Mesenchymal stem cell (in vitro differentiated cells and primary cell): ENCODE measurements at regions not wholly inside any gene's neighbourhood (a gene's known extent, or its start where the extent isn't known, plus 50 kb on each side); places are given as distances from the start of the nearest gene placed in this dataset.

Source experiments
- DNase-seq: peaks from one replicate; pipeline ENCODE4 v3.0.0-alpha.2; 2013
- H2AFZ ChIP-seq: one replicate; pipeline ENCODE4 v1.6.1; 2013; ENCODE audit warnings: low read depth, mild to moderate bottlenecking, control low read depth, inconsistent platforms, low read length, moderate library complexity
- H2AK5ac ChIP-seq: 2 replicates; pipeline ENCODE4 v1.6.1; 2013; ENCODE audit warnings: low read length, moderate library complexity, mild to moderate bottlenecking, inconsistent platforms; ENCODE audit not compliant: severe bottlenecking
- H2BK120ac ChIP-seq: one replicate; pipeline ENCODE4 v1.6.1; 2013; ENCODE audit warnings: low read depth, mild to moderate bottlenecking, inconsistent platforms, low read length, moderate library complexity
- H2BK12ac ChIP-seq, 2 experiments: one replicate each; pipeline ENCODE4 v1.6.1; 2013; ENCODE audit warnings: inconsistent platforms in 2 of 2, low read length in 2 of 2, mild to moderate bottlenecking in 2 of 2, moderate library complexity in 2 of 2, control low read depth in 1 of 2
- H2BK15ac ChIP-seq: one replicate; pipeline ENCODE4 v1.6.1; 2013; ENCODE audit warnings: mild to moderate bottlenecking, low read depth, inconsistent platforms; ENCODE audit not compliant: poor library complexity, severe bottlenecking
- H2BK5ac ChIP-seq: 2 replicates; pipeline ENCODE4 v1.6.1; 2013; ENCODE audit warnings: low read depth, mild to moderate bottlenecking, low read length, control low read depth, inconsistent platforms; ENCODE audit not compliant: poor library complexity, severe bottlenecking
- H3K14ac ChIP-seq, 2 experiments: one replicate each; pipeline ENCODE4 v1.6.1; 2013; ENCODE audit warnings: inconsistent platforms in 2 of 2, low read length in 2 of 2, control low read depth in 1 of 2, mild to moderate bottlenecking in 1 of 2, moderate library complexity in 1 of 2
- H3K18ac ChIP-seq, 2 experiments: one replicate each; pipeline ENCODE4 v1.6.1; 2013; ENCODE audit warnings: inconsistent platforms in 2 of 2, low read length in 2 of 2, control low read depth in 1 of 2, low read depth in 1 of 2, mild to moderate bottlenecking in 1 of 2
- H3K23ac ChIP-seq, 2 experiments: one replicate each; pipeline ENCODE4 v1.6.1; 2013; ENCODE audit warnings: inconsistent platforms in 2 of 2, low read length in 2 of 2, mild to moderate bottlenecking in 2 of 2, moderate library complexity in 2 of 2, control low read depth in 1 of 2
- H3K27ac ChIP-seq: 2 replicates; pipeline ENCODE4 v1.5.1; 2013; ENCODE audit warnings: mild to moderate bottlenecking, moderate library complexity, low read length, control low read depth, inconsistent platforms; ENCODE audit not compliant: poor library complexity, severe bottlenecking
- H3K27me3 ChIP-seq, 2 experiments: 2 replicates each; pipeline versions ENCODE4 v1.6.1 to v1.7.0; 2013; ENCODE audit warnings: low read length in 2 of 2, mild to moderate bottlenecking in 2 of 2, moderate library complexity in 2 of 2, control low read depth in 1 of 2, inconsistent platforms in 1 of 2; ENCODE audit not compliant: control insufficient read depth in 1 of 2, insufficient read depth in 1 of 2
- H3K36me3 ChIP-seq, 2 experiments: 2 replicates each; pipeline versions ENCODE4 v1.6.1 to v1.7.0; 2013; ENCODE audit warnings: low read length in 2 of 2, control low read depth in 1 of 2, inconsistent platforms in 1 of 2, low read depth in 1 of 2, mild to moderate bottlenecking in 1 of 2; ENCODE audit not compliant: insufficient read depth in 2 of 2, control insufficient read depth in 1 of 2
- H3K4ac ChIP-seq, 2 experiments: one replicate each; pipeline ENCODE4 v1.6.1; 2013; ENCODE audit warnings: inconsistent platforms in 2 of 2, low read length in 2 of 2, mild to moderate bottlenecking in 2 of 2, moderate library complexity in 2 of 2, control low read depth in 1 of 2, low read depth in 1 of 2
- H3K4me1 ChIP-seq: 2 replicates; pipeline ENCODE4 v1.6.1; 2013; ENCODE audit warnings: low read depth, low read length, control low read depth; ENCODE audit not compliant: control insufficient read depth, insufficient read depth
- H3K4me2 ChIP-seq: 2 replicates; pipeline ENCODE4 v1.6.1; 2013; ENCODE audit warnings: low read length, mild to moderate bottlenecking, inconsistent platforms; ENCODE audit not compliant: poor library complexity, severe bottlenecking
- H3K4me3 ChIP-seq, 2 experiments: 2 replicates each; pipeline versions ENCODE4 v1.5.1 to v1.7.0; 2013; ENCODE audit warnings: low read length in 2 of 2, mild to moderate bottlenecking in 2 of 2, control low read depth in 1 of 2, low read depth in 1 of 2; ENCODE audit not compliant: insufficient read depth in 1 of 2
- H3K79me1 ChIP-seq: replicated peaks from 2 replicates; pipeline ENCODE4 v1.6.1; 2013; ENCODE audit warnings: mild to moderate bottlenecking, control low read depth, low read length, inconsistent platforms; ENCODE audit not compliant: poor library complexity, severe bottlenecking
- H3K9ac ChIP-seq: 2 replicates; pipeline ENCODE4 v1.7.0; 2013; ENCODE audit warnings: mild to moderate bottlenecking, low read length, moderate library complexity
- H3K9me3 ChIP-seq: 2 replicates; pipeline ENCODE4 v1.7.0; 2013; ENCODE audit warnings: mild to moderate bottlenecking, low read length; ENCODE audit not compliant: control insufficient read depth
- H4K8ac ChIP-seq: one replicate; pipeline ENCODE4 v1.6.1; 2013; ENCODE audit warnings: inconsistent platforms, mild to moderate bottlenecking, low read length, moderate library complexity
- H4K91ac ChIP-seq: one replicate; pipeline ENCODE4 v1.6.1; 2013; ENCODE audit warnings: mild to moderate bottlenecking, low read length, inconsistent platforms
- WGBS: methylation state at CpG from one replicate; pipeline ENCODE4 v1.1.7; 2013; ENCODE audit warnings: mixed read lengths; 5-methylcytosine and 5-hydroxymethylcytosine counted together

DNA sequence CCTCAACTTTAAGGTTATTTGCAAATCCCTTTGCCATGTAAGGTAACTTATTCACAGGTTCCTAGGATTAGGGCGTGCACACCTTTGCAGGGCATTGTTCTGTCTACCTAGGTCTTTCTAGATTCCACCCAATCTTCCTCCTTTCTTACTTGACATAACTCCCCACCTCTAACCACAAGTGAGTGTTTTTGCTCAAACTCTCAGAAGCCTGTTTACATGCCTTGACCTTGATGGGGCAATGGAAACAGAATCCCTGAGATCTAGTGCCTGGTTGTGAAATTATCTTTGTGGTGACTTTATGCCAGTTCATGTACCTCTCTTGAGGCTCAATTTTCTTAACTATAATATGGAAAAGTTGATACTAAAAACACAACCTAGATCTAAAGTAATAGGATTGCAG lies 296.6 kb downstream of the TTLL7 start:
- no peaks in the 10 kb centered on the region for H3K36me3 ChIP-seq
- no peaks in the 10 kb centered on the region for H3K79me1 ChIP-seq
- H3K14ac ChIP-seq = no peak overlapping the region
- no peak overlapping the region for H4K8ac ChIP-seq
- no peak overlapping the region for H4K91ac ChIP-seq
- 89% methylated on average over 1 of the region's 1 CpG for WGBS
- no peak overlapping the region for H2BK120ac ChIP-seq
- no peak overlapping the region for H3K4me3 ChIP-seq
- H3K9ac ChIP-seq = no peak overlapping the region
- H3K9me3 ChIP-seq = no peaks in the 10 kb centered on the region
- DNase-seq = peak; percentile 29
- no peak overlapping the region for H2BK12ac ChIP-seq
- H2BK5ac ChIP-seq = no peak overlapping the region
- H2BK15ac ChIP-seq = no peak overlapping the region
- H3K18ac ChIP-seq = no peak overlapping the region
- H3K4me2 ChIP-seq = no peak overlapping the region
- H3K4ac ChIP-seq = no peak overlapping the region
- H3K23ac ChIP-seq = no peak overlapping the region
- H3K27me3 ChIP-seq = peaks cover 0 to 5% of the 10 kb centered on the region in 2 experiments
- no peak overlapping the region for H2AK5ac ChIP-seq
- H3K27ac ChIP-seq = no peak overlapping the region
- H2AFZ ChIP-seq = no peak overlapping the region
- H3K4me1 ChIP-seq = peaks cover 3% of the 10 kb centered on the region

DNA sequence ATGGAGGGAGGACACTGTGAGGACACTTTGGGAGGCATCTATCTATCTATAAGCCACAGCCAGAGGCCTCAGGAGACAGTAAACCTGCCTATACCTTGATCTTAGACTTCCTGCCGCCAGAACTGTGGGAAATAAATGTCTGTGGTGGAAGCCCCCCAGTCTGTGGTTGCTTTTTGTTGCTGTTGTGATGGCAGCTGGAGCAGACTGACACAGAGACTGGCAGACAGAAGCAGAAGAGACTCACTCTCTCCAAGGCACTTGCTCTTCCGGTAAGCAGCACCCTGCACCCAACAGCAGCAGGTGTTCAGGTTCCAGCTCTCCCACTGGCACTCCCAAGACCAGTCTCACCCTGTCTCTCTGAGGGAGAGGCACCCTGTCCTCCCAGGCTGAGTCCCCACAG lies 297.6 kb downstream of the TTLL7 start:
- H3K36me3 ChIP-seq = no peaks in the 10 kb centered on the region
- WGBS = 79% methylated on average over 2 of the region's 2 CpGs
- no peak overlapping the region for H3K4ac ChIP-seq
- no peak overlapping the region for H2BK120ac ChIP-seq
- H3K4me3 ChIP-seq = no peak overlapping the region
- no peak for DNase-seq
- peaks cover 3% of the 10 kb centered on the region for H3K4me1 ChIP-seq
- H3K4me2 ChIP-seq = no peak overlapping the region
- H3K27me3 ChIP-seq = peaks cover 0 to 5% of the 10 kb centered on the region in 2 experiments
- H3K18ac ChIP-seq = no peak overlapping the region
- H4K91ac ChIP-seq = no peak overlapping the region
- no peaks in the 10 kb centered on the region for H3K9me3 ChIP-seq
- H3K27ac ChIP-seq = no peak overlapping the region
- no peaks in the 10 kb centered on the region for H3K79me1 ChIP-seq
- H3K9ac ChIP-seq = no peak overlapping the region
- no peak overlapping the region for H2AK5ac ChIP-seq
- H4K8ac ChIP-seq = no peak overlapping the region
- H3K14ac ChIP-seq = no peak overlapping the region
- H2BK5ac ChIP-seq = no peak overlapping the region
- H3K23ac ChIP-seq = no peak overlapping the region
- H2AFZ ChIP-seq = no peak overlapping the region
- no peak overlapping the region for H2BK15ac ChIP-seq
- no peak overlapping the region for H2BK12ac ChIP-seq

DNA sequence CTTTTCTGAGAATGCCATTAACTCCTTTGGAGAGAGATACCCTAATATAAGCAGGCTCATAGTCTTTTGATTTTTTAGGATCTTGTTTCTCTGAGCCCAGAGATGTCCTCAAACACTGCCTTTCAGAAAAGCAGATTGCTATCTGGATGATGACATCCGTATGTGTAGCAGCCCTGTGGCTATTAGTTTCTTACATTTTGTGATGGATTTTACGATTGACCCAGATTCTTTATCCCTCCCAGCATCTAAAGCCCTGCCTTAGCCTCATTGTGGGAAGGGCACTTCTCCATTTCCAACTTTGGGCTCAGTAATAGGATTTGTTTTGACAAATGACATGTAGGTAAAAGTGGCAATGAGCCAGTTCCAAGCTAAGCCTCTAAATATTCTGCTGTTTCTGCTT lies 300.3 kb downstream of the TTLL7 start:
- 73% methylated on average over 2 of the region's 2 CpGs for WGBS
- Histone ChIP-seq H3K27ac (no peak overlapping the region), H2AK5ac (no peak overlapping the region), H3K4me1 (peaks cover 3% of the 10 kb centered on the region), H4K8ac (no peak overlapping the region), H2BK12ac (no peak overlapping the region), H3K9ac (no peak overlapping the region), H3K79me1 (no peaks in the 10 kb centered on the region), H2AFZ (no peak overlapping the region), H3K27me3 (peaks cover 0 to 13% of the 10 kb centered on the region in 2 experiments), H3K4me2 (no peak overlapping the region), H2BK120ac (no peak overlapping the region), H3K14ac (no peak overlapping the region), H3K9me3 (no peaks in the 10 kb centered on the region), H3K36me3 (no peaks in the 10 kb centered on the region), H4K91ac (no peak overlapping the region), H3K4me3 (no peak overlapping the region), H2BK5ac (no peak overlapping the region), H3K4ac (no peak overlapping the region), H2BK15ac (no peak overlapping the region), H3K23ac (no peak overlapping the region), H3K18ac (no peak overlapping the region)
- no peak for DNase-seq

DNA sequence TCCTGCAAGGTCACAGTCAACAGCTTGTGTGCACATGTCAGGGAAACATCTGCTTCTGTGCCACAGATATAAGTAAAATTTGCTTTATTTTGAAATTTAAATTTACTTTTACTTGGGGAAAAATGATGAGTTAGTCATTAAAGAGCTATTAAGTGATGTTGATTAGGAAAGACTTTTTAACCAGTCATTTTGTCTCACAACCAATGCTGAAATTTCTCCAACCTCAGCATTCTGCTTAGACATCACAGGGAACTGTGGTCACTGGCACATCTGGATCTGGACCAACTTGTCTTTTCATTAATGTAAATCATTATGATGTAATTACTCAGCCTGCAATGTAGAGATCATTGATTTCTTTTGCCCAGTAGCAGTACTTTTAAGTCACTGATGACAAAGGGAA lies 301.0 kb downstream of the TTLL7 start:
- H2BK5ac ChIP-seq = no peak overlapping the region
- H4K91ac ChIP-seq = no peak overlapping the region
- H4K8ac ChIP-seq = no peak overlapping the region
- H3K14ac ChIP-seq = no peak overlapping the region
- H3K4me2 ChIP-seq = no peak overlapping the region
- H3K27me3 ChIP-seq = peaks cover 0 to 13% of the 10 kb centered on the region in 2 experiments
- H3K27ac ChIP-seq = no peak overlapping the region
- no peak overlapping the region for H2AK5ac ChIP-seq
- no peak overlapping the region for H2AFZ ChIP-seq
- H3K18ac ChIP-seq = no peak overlapping the region
- H3K4ac ChIP-seq = no peak overlapping the region
- H3K4me1 ChIP-seq = peaks cover 2% of the 10 kb centered on the region
- H3K4me3 ChIP-seq = no peak overlapping the region
- no peak overlapping the region for H3K9ac ChIP-seq
- H3K79me1 ChIP-seq = no peaks in the 10 kb centered on the region
- no peak for DNase-seq
- no peak overlapping the region for H3K23ac ChIP-seq
- no peak overlapping the region for H2BK120ac ChIP-seq
- no peak overlapping the region for H2BK12ac ChIP-seq
- no peak overlapping the region for H2BK15ac ChIP-seq
- H3K9me3 ChIP-seq = no peaks in the 10 kb centered on the region
- no peaks in the 10 kb centered on the region for H3K36me3 ChIP-seq
